Limb (tissue), 2 donors: ENCODE measurements at regions not wholly inside any gene's neighbourhood (a gene's known extent, or its start where the extent isn't known, plus 50 kb on each side); places are given as distances from the start of the nearest gene placed in this dataset.
"Not testable (repeated sequence)": the region's sequence is repeated elsewhere in the genome, so short reads cannot be mapped to it uniquely, and the experiment has no call there.

ENCODE experiments used
- DNase-seq, 2 donors: peaks; one replicate each; pipeline ENCODE4 v3.0.0-alpha.2; 2016; ENCODE audit errors: extremely low spot score in 2 of 2

DNA sequence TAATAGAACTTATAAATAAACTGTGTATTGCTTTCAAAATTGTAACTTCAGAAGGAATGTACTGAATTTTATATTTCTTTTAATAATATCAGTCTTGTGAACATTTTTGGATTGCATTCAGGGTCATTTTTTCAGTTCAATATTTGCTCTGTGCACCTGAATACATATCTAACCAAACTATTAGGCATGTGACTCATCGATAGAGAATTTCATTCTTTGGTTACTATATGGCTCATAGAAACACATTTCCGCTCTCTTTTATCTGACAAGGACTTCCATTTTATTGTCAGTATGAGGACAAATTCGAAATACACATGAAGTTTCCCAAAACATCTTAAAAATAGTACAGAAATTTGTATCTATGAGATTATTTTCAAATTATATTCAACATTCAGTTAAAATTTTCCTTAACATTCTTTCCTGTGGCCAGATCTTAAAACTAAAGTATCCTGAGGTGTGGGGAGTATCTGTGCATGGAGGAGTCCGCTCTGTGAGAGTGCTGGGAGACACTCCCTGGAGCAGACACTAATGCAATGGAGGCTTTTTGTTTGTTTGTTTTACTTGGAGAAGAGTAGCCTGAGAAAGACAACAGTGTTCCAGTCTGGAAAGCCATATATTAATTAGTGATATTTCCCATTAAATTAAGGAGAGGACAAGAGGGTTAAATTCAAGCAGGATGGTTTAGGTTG lies 483.6 kb downstream of the PCDH20 start:
- no peak for DNase-seq

DNA sequence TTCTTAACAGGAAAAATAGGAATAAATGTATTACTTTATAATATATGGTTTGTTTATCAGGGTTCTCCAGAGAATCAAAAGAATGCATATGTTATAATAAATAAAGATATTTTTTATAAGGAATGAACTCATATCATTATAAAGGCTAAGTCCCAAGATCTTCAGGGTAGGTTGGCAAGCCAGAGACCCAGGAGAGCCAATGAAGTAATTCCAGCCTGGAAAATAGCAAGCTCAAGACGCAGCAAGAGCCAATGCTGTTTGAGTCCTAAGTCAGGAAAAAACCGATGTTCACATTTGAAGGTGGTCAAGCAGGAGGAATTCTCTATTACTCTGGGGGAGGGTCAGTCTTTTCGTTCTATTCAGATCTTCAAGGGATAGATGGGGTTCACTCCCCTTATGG lies 490.0 kb downstream of the PCDH20 start:
- no peak for DNase-seq

DNA sequence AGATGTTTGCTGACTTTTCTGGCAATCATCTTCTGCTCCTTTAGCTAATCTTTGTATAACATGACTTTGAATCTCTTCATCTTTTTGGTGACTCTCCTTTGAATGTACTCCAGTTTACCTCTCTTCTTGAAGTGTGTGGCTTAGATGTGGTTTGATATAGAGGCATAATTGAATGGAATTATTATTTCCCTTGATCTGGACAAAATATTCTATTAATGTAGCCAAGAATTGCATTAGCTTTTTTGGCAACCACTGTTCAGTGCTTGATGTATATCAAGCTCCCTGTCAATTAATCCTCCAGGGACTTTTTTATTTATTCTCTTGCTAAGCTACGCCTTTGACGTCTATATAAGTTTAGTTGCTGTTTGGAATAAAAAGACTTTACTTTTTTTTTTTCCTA lies 490.8 kb downstream of the PCDH20 start:
- DNase-seq = no peak

DNA sequence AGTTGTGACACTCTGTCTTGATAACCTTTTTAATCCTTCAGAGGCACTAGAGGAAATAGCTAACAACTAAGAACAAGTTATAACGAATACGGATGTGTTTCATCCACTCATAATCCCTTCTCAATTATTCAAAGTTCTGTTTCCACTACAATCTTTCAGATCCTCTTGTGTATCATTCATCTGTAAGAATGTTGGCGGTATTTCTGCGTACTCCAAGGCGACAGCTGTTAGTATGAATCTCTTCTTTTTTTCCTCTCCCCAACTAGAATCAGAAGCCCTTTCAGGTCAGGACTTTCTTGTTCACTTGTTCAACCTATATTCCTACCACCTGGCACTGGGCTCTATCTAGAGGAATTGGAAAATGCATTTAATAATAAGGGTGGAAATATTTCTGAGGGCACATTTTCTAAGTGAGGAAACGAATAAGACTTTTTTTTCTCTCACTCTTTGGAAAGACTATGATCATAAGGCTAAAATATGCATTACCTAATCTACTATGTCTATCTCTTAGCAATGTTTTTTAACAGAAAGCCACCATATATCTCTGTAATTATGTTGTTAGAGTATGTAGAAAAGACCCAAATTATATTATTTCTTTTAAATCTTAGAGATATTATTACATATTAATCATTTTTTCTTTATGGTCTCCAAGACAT lies 492.9 kb downstream of the PCDH20 start:
- peak in 1 of 2 donors; percentile 22 for DNase-seq

- no peak for DNase-seq
These were observed 496.8 kb downstream of the TDRD3 start for GRCh38 chr13:60893801-60894200.

DNA sequence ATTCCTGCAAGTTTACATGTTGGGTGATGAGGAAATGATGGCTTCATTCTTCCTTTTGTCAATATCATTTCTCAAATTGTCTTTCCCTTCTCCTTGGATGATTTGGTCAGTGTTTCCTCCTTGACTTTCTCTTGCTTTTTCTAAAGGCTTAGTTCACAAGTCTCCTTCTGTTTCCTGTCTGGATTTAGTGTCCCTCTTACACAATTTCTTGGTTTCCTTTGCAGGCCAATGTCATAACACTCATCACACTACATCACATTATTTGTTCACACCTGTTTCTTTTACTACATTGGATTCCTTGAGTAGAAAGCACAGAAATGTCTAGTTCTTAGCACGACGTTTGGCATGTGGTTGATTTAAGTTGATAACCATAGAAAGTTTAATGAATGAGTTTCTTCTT lies 490.7 kb downstream of the TDRD3 start:
- DNase-seq = no peak

GRCh38 chr13:60881507-60881906 lies 484.5 kb downstream of the TDRD3 start:
- DNase-seq = no peak

DNA sequence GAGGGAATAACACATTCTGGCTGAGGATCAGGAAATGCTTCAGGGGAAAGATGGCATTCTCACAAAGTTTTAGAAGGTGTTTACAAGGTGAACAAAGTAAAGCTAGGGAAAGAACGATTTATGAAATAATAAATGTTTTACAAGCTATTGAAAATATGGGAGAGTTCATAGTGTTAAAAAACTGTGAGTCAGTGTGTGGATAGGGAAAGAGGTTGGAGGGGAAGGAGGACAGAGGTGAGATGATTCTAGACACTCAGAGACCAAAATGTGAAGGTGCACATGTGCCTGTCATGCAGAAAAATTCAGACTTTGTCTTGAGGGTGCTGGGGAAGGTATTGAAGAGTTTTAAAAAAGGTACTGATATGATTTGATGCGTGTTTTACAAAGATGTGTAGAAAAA lies 476.1 kb downstream of the TDRD3 start:
- DNase-seq = no peak

GRCh38 chr13:60869941-60870613 lies 473.1 kb downstream of the TDRD3 start:
- no peak for DNase-seq

DNA sequence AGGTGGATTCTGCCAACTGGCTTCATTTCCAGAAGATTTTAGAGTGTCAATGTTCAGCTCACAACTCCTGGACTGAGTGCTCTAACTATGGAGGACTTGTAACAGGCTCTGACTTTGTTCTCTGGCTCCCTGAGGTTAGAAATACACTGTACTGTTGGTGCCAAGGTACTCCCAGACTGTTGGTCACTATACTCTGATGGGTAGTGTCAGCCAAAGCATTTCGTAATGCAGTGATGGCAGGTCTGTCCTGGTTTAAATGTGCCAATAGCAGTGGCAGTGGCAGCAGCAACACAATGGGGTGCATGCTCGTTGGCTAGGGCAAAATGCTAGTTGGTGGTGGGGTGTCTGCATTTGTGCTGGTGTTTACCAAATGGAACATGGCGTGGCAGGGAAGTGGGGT lies 472.2 kb downstream of the TDRD3 start:
- no peak for DNase-seq

GRCh38 chr13:60862036-60862435 lies 465.0 kb downstream of the TDRD3 start:
- no peak for DNase-seq

DNA sequence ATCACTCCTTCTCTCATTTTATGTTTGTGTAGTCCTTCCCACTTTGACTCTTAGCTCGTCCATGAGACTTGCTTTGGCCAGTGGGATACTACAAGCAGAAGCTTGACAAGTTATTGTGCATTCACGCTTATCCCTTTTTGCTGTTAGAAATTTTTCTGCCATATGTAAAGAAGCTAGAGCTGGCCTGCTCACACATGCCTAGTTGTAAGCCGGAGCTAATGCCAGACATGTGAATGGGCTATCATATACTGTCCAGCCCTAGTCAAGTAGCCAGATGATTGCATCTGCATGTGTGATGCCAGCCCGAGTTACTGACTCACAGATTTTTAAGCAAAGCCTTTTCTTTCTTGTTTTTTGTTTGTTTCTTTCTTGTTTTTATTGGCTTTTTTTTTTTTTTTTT lies 460.7 kb downstream of the TDRD3 start:
- no peak for DNase-seq

GRCh38 chr13:60852886-60853285 lies 455.9 kb downstream of the TDRD3 start:
- no peak for DNase-seq

GRCh38 chr13:60851378-60851777 lies 454.4 kb downstream of the TDRD3 start:
- DNase-seq = no peak

GRCh38 chr13:60850526-60850925 lies 453.5 kb downstream of the TDRD3 start:
- DNase-seq = no peak

DNA sequence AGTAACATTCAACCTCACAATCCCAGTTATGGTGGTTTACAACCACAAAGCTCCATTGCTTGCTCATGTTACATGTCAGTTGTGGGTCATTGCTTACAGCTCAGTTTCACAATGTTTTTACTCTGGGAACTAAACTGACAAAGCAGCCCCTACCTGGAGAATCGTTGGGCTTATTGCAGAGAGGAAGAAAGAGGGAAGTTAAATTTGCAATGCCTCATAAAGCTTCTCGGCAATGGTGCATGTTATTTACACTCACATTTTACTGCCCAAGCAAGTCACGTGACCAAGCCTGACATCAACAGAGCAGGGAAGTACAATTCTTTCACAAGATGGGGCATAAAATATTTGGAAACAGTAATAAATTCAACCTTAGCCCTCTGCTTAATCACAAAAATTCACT lies 441.6 kb downstream of the TDRD3 start:
- no peak for DNase-seq

DNA sequence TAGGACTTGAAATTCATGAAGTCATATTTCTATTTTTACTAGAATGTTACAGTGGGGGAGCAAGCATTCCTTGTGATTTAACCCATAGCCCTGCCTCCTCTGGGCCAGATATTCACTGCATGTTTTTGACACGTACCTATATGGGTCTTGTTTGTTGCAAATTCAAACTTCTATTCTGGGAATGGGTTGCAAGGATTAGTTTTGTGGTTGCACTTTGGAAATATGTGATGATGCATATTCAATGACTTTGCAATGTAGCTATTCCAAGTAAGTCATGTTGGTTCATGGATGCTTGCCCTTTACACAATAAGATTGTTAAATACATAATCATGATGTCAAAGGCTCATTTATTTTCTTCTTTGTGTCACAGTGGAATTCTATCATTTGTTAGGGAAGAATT lies 440.8 kb downstream of the TDRD3 start:
- DNase-seq = no peak

GRCh38 chr13:60836821-60837220 lies 439.8 kb downstream of the TDRD3 start:
- DNase-seq = no peak

DNA sequence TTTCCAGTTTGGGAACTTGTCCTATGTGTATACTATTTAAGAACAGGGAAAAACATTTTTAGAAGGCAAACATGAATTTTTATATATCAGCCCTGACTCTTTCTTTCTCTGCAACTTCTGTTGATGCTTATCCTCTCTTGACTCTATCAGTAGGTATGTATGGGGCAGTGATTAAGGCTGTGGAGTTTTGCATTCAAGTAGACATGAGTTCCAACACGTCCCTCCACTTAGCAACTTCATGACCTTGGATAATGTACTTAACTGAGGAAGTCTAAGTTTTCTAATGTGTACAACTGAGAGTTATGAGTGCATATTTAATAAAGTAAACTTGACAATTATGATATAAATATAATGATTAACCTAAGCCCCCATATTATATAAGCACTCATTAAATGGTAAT lies 414.6 kb downstream of the TDRD3 start:
- no peak for DNase-seq

DNA sequence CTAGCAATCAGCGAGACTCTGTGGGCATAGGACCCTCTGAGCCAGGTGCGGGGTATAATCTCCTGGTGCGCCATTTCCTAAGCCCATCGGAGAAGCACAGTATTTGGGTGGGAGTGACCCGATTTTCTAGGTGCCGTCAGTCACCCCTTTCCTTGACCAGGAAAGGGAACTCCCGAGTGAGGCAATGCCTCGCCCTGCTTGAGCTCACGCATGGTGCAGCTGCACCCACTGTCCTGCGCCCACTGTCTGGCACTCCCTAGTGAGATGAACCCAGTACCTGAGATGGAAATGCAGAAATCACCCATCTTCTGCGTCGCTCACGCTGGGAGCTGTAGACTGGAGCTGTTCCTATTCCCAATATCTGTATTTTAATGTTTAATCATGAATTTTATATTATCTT lies 408.6 kb downstream of the TDRD3 start:
- DNase-seq = not testable (repeated sequence)

- DNase-seq = no peak
These were observed 401.5 kb downstream of the TDRD3 start for GRCh38 chr13:60798503-60798902.

GRCh38 chr13:60797112-60797511 lies 400.1 kb downstream of the TDRD3 start:
- no peak for DNase-seq

GRCh38 chr13:60794751-60795150 lies 397.7 kb downstream of the TDRD3 start:
- DNase-seq = no peak
